ENCODE measurements at regions not wholly inside any gene's neighbourhood (a gene's known extent, or its start where the extent isn't known, plus 50 kb on each side); places are given as distances from the start of the nearest gene placed in this dataset.
A peak's percentile ranks its signal among the peaks of the same experiment; 100 is the strongest.

DNA sequence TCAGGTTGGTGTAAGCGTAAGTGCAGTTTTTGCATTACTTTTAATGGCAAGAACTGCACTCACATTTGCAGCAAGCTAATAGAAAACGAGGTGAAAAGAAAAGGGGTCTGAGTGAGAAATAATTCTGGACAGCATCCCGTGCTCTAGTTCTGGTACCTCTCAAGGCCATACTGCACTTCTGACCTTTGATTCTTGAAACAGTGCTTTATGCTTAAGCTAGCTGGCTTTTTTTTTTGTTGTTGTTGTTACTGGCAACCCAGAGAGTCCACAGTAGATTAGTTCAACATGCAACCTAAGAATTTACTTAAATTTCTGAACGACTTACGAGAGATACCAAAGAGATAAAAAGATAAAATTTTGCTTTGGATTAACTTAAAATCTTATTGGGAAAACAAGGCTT lies 75.2 kb upstream of the PRKD1 start:
- H3K27me3 ChIP-seq, result no peaks in the 10 kb centered on the region
- peaks cover 21% of the 10 kb centered on the region for H3K4me1 ChIP-seq (ENCODE audit: low read depth)
- no peak for DNase-seq (ENCODE audit: low read depth in 1 of 2, low spot score in 1 of 2)
- no peak overlapping the region for H3K27ac ChIP-seq
- H3K4me3 ChIP-seq, result no peak overlapping the region
- H3K9me3 ChIP-seq (ENCODE audit: low read depth), result no peaks in the 10 kb centered on the region
- H3K36me3 ChIP-seq, result no peaks in the 10 kb centered on the region
- TF ChIP-seq, protein P1, sequence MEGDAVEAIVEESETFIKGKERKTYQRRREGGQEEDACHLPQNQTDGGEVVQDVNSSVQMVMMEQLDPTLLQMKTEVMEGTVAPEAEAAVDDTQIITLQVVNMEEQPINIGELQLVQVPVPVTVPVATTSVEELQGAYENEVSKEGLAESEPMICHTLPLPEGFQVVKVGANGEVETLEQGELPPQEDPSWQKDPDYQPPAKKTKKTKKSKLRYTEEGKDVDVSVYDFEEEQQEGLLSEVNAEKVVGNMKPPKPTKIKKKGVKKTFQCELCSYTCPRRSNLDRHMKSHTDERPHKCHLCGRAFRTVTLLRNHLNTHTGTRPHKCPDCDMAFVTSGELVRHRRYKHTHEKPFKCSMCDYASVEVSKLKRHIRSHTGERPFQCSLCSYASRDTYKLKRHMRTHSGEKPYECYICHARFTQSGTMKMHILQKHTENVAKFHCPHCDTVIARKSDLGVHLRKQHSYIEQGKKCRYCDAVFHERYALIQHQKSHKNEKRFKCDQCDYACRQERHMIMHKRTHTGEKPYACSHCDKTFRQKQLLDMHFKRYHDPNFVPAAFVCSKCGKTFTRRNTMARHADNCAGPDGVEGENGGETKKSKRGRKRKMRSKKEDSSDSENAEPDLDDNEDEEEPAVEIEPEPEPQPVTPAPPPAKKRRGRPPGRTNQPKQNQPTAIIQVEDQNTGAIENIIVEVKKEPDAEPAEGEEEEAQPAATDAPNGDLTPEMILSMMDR (IDR thresholded peaks at IDR 0.05; ENCODE audit: low read depth, low read length), result no peak

DNA sequence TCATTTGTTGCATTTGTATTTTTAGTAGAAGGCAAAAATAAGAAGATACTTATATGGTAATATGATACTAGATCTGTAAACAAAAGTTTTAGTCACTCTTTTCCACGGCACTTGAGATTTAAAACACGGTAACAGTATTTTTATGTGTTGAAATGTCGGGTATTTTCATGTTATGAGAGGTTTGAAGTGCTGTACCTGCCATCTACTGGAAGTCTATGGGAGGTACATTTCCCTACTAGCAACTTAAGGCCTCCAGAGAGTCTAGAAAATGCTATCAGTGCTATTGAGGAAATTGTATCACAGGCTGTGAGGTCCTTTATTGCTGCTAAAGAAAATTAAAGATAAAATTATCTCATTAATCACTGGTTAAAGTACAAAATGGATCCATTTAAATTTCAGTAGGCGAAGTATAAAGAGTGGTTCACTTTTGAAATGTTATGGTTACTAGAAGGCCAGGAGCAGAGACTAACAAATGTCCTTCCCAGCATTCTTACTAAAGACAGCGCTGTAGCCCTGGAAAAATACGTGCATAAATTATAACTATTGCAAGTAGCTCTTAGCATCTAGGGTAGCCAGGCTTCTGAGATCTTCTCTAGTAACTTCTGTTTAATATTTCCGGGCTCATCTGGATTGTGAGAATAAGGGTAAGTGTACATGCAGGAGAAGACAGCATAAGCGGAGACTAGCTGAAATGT lies 77.6 kb upstream of the PRKD1 start:
- Histone ChIP-seq H3K36me3 (no peaks in the 10 kb centered on the region), H3K4me3 (no peak overlapping the region), H3K9me3 (ENCODE audit: low read depth) (no peaks in the 10 kb centered on the region), H3K27me3 (no peaks in the 10 kb centered on the region), H3K27ac (no peak overlapping the region), H3K4me1 (ENCODE audit: low read depth) (peaks cover 21% of the 10 kb centered on the region)
- TF ChIP-seq, protein P1 (IDR thresholded peaks at IDR 0.05; ENCODE audit: low read depth, low read length), result peak; percentile 80
- DNase-seq (ENCODE audit: low read depth in 1 of 2, low spot score in 1 of 2), result peak; percentile 66 to 86

DNA sequence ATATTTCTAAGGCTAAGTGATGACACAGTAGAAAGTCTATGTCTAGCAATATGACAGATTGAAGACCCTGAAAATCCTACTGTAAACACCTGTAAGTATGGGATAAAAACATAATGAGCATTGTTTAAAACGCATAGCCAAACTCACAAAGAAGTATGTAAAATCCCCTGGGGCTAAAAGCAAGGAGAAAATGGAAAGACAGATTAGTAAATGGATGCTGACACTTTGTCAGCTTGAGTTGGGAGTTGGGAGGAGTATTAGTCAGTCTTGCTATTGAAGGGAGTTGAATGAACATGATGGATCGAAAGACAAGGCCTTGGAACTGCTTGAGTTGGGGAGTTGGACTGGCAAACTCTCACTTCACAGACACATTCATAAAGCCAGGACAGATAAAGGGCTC lies 79.0 kb upstream of the PRKD1 start:
- peak in 1 of 2 donors; percentile 7 for DNase-seq (ENCODE audit: low read depth in 1 of 2, low spot score in 1 of 2)
- Histone ChIP-seq H3K27ac (peak overlapping the region; percentile 54), H3K27me3 (no peaks in the 10 kb centered on the region), H3K4me3 (no peak overlapping the region), H3K36me3 (no peaks in the 10 kb centered on the region), H3K9me3 (ENCODE audit: low read depth) (no peaks in the 10 kb centered on the region), H3K4me1 (ENCODE audit: low read depth) (peaks cover 21% of the 10 kb centered on the region)
- TF ChIP-seq, protein P1 (IDR thresholded peaks at IDR 0.05; ENCODE audit: low read depth, low read length), result no peak

DNA sequence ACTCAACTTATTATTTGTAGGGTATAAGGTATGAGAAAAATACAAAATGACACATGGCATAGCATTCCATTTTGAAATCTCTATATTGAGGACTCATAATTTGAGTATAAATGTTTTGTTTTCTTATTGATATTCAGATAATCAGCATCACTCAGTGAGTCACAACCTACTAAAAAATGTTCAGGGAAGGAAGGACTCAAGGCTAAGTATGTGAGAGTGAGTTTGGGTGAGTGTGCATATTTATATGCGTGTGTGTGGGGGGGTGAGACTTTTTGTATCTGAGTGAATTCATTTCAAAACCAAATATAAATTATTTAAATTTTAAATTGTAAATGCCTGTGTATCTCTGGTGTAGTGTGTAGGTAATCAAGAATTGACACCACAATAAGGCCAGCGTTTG lies 87.8 kb upstream of the PRKD1 start:
- Histone ChIP-seq H3K36me3 (no peaks in the 10 kb centered on the region), H3K27me3 (no peaks in the 10 kb centered on the region), H3K9me3 (ENCODE audit: low read depth) (no peaks in the 10 kb centered on the region), H3K27ac (no peak overlapping the region), H3K4me3 (no peak overlapping the region), H3K4me1 (ENCODE audit: low read depth) (no peaks in the 10 kb centered on the region)
- TF ChIP-seq, protein P1 (IDR thresholded peaks at IDR 0.05; ENCODE audit: low read depth, low read length), result no peak
- DNase-seq (ENCODE audit: low read depth in 1 of 2, low spot score in 1 of 2), result no peak

DNA sequence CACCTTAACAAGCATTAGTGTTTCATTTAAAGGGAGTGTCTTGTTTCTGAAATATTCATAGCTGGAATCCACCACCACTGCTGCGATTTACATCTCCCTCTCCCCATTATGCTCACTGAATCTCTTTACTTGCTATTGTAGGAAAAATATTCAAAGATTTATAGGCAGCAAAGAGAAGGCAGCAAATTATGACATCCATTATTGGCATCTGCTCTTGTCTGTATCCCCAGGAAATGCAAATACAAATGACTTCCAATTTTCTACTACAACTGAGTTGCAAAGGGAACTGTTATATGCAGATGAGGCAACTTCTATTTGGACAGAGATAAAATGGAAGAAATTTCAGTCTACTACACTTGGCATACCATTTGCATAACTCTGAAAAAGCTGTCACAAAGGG lies 88.4 kb upstream of the PRKD1 start:
- Histone ChIP-seq H3K9me3 (ENCODE audit: low read depth) (no peaks in the 10 kb centered on the region), H3K4me1 (ENCODE audit: low read depth) (no peaks in the 10 kb centered on the region), H3K36me3 (no peaks in the 10 kb centered on the region), H3K4me3 (no peak overlapping the region), H3K27me3 (no peaks in the 10 kb centered on the region), H3K27ac (no peak overlapping the region)
- DNase-seq (ENCODE audit: low read depth in 1 of 2, low spot score in 1 of 2), result no peak
- TF ChIP-seq, protein P1 (IDR thresholded peaks at IDR 0.05; ENCODE audit: low read depth, low read length), result no peak
